ENCODE measurements at regions not wholly inside any gene's neighbourhood (a gene's known extent, or its start where the extent isn't known, plus 50 kb on each side); places are given as distances from the start of the nearest gene placed in this dataset.

DNA sequence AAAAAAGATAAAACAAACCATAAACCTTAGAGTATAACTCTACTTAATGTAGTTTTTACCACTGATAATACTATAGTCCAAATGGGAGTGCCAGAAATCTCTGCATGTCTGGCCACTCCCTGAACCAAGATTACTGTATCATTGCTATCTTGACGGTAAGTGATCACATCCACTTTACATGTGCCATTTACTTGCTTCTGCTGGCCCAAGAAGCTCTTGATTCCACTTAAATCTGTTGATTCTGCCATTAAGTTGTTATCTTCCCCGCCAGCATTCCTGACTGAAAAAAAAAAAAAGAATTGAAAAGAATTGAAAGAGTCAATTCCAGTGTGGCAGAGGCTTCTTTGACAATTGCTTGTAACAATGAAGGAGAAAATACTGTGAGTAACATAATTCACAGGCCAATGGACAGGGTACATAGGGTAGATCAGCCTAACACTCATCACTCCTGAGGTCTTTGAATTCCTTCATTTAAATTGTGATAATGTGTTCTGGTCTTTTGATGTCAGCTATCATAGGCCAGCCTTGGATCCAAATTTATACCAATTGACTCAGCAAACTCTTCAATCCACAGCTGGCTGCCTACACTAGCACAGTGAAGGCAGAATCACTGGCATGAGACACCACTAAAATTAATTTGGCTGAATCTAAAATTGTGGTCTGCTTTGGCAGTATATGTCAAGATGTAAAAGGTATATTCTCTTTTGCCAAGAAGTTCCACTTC is 665.2 kb upstream of the FLRT2 start:
- H3K9me3 ChIP-seq (ENCODE audit: control insufficient read depth, insufficient read depth, low read length), result no peaks in the 10 kb centered on the region
- H3K27ac ChIP-seq (ENCODE audit: low read depth, low read length), result no peak overlapping the region
- no peaks in the 10 kb centered on the region for H3K36me3 ChIP-seq (ENCODE audit: control insufficient read depth, insufficient read depth, low read length)
- H3K4me3 ChIP-seq (ENCODE audit: low read depth, low read length), result no peak overlapping the region
- no peaks in the 10 kb centered on the region for H3K4me1 ChIP-seq (ENCODE audit: control insufficient read depth, insufficient read depth, low read length)
- no peak for DNase-seq (ENCODE audit: low read depth in 4 of 6, low spot score in 6 of 6)
- 90% methylated on average over 2 of the region's 2 CpGs for WGBS (ENCODE audit: insufficient coverage)
- H3K27me3 ChIP-seq (ENCODE audit: control insufficient read depth, insufficient read depth, low read length), result no peaks in the 10 kb centered on the region

DNA sequence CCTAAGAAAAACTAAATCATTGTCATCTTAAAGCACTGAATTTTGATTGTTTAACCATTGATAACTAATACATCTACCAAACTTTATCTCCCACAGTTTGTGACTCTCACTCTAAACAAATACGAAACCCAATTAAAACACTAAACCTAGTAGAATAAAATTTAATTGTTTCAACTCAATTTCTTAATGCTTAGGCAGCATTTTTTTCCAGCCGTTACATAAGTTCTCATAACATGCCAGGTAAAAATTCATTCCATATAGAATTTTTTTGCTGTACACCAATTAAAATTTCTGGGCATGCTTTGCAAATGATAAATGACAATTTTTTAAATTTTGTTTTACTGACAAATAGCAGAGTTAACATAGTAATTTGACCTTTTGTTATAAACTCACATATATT is 658.2 kb upstream of the FLRT2 start:
- no CpG with 5 or more reads among the region's 2 CpGs for WGBS (ENCODE audit: insufficient coverage)

DNA sequence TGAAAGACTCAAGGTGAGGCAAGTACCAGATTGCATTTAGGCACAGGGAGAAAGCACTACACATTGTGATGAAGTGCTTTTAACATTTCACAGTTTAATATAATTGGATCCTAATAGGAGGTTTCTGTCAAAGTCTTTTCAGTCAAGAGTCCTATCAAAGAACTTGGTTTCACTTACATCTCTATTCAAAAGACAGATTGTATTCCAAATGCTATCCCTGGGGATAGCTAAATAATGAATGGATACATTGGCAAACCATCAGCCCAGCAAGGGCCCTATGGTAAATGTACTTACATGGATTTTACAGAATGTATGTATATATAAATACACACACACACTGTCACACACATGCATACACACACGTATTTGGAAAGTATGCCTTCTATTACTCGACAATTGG is 655.5 kb upstream of the FLRT2 start:
- H3K4me3 ChIP-seq (ENCODE audit: low read depth, low read length), result no peak overlapping the region
- peak in 1 of 6 donors; percentile 7 for DNase-seq (ENCODE audit: low read depth in 4 of 6, low spot score in 6 of 6)
- H3K36me3 ChIP-seq (ENCODE audit: control insufficient read depth, insufficient read depth, low read length), result no peaks in the 10 kb centered on the region
- H3K9me3 ChIP-seq (ENCODE audit: control insufficient read depth, insufficient read depth, low read length), result no peaks in the 10 kb centered on the region
- WGBS (ENCODE audit: insufficient coverage), result no CpG with 5 or more reads among the region's 2 CpGs
- H3K27me3 ChIP-seq (ENCODE audit: control insufficient read depth, insufficient read depth, low read length), result no peaks in the 10 kb centered on the region
- H3K27ac ChIP-seq (ENCODE audit: low read depth, low read length), result no peak overlapping the region
- no peaks in the 10 kb centered on the region for H3K4me1 ChIP-seq (ENCODE audit: control insufficient read depth, insufficient read depth, low read length)

More for the DNA sequence above, 658.2 kb upstream of the FLRT2 start:
- H3K4me1 ChIP-seq (ENCODE audit: control insufficient read depth, insufficient read depth, low read length), result no peaks in the 10 kb centered on the region
- H3K4me3 ChIP-seq (ENCODE audit: low read depth, low read length), result no peak overlapping the region
- H3K27ac ChIP-seq (ENCODE audit: low read depth, low read length), result no peak overlapping the region
- DNase-seq (ENCODE audit: low read depth in 4 of 6, low spot score in 6 of 6), result no peak
- H3K36me3 ChIP-seq (ENCODE audit: control insufficient read depth, insufficient read depth, low read length), result no peaks in the 10 kb centered on the region
- H3K27me3 ChIP-seq (ENCODE audit: control insufficient read depth, insufficient read depth, low read length), result no peaks in the 10 kb centered on the region
- H3K9me3 ChIP-seq (ENCODE audit: control insufficient read depth, insufficient read depth, low read length), result no peaks in the 10 kb centered on the region

DNA sequence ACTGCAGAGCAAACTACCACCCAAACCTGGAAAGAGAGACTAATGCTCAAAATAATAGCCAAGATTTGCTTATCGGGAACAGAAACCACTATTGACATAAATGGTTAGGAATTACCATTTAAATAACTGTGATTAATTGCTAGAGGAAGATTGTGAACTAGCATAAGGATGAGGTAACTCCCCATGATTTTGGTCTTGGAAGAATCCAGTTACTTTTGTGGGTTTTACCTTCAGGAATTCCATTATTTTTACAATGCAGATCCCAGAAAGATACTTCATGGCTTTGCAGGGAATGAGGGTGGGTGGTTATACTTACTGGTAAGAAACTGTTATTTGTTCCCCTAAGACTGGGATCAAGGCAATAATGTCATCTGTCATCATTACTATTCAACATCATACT is 652.9 kb upstream of the FLRT2 start:
- Histone ChIP-seq H3K36me3 (ENCODE audit: control insufficient read depth, insufficient read depth, low read length) (no peaks in the 10 kb centered on the region), H3K27me3 (ENCODE audit: control insufficient read depth, insufficient read depth, low read length) (no peaks in the 10 kb centered on the region)
- no CpG with 5 or more reads among the region's 1 CpG for WGBS (ENCODE audit: insufficient coverage)

DNA sequence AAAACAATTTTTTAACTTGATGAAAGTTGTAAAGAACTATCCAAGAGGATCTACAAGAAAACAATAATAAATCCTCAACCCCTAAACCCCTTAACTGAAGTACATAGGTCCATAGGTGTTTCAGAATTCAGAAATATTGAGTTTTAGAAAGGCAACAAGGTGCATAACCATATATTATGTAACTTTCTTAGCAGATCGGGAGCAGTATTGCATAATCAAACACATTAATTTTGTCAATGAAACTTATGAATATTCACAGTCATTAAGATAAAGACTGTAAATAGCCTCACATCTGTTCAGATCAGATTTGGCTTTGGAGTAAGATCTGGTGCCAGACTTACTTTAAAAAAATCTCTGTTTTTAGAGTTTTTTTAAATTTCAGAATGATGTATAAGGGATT is 647.1 kb upstream of the FLRT2 start:
- H3K9me3 ChIP-seq (ENCODE audit: control insufficient read depth, insufficient read depth, low read length), result no peaks in the 10 kb centered on the region
- H3K27ac ChIP-seq (ENCODE audit: low read depth, low read length), result no peak overlapping the region
- no CpG with 5 or more reads among the region's 1 CpG for WGBS (ENCODE audit: insufficient coverage)
- DNase-seq (ENCODE audit: low read depth in 4 of 6, low spot score in 6 of 6), result peak in 1 of 6 donors; percentile 17
- no peaks in the 10 kb centered on the region for H3K4me1 ChIP-seq (ENCODE audit: control insufficient read depth, insufficient read depth, low read length)
- no peaks in the 10 kb centered on the region for H3K36me3 ChIP-seq (ENCODE audit: control insufficient read depth, insufficient read depth, low read length)
- H3K4me3 ChIP-seq (ENCODE audit: low read depth, low read length), result no peak overlapping the region
- H3K27me3 ChIP-seq (ENCODE audit: control insufficient read depth, insufficient read depth, low read length), result no peaks in the 10 kb centered on the region

More for the DNA sequence above, 652.9 kb upstream of the FLRT2 start:
- Histone ChIP-seq H3K27ac (ENCODE audit: low read depth, low read length) (no peak overlapping the region), H3K4me3 (ENCODE audit: low read depth, low read length) (no peak overlapping the region), H3K4me1 (ENCODE audit: control insufficient read depth, insufficient read depth, low read length) (no peaks in the 10 kb centered on the region), H3K9me3 (ENCODE audit: control insufficient read depth, insufficient read depth, low read length) (no peaks in the 10 kb centered on the region)
- DNase-seq (ENCODE audit: low read depth in 4 of 6, low spot score in 6 of 6), result no peak

DNA sequence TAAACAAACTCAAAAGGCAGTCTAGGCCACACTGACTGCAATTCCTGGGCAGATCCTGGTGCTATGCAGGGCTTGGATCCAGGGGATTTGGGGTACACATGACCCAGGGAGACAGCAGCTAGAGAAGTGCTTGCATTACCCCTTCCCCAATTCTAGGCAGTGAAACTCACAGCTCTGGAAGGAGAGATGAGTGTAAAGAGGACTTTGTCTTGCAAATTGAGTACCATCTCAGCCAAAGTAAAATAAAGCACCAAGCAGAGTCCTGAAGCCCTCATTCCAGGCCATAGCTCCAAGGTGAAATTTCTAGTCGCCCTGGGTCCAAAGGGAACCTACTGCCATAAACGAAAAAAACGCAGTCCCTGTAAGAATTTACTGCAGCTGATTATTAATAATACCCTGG is 644.9 kb upstream of the FLRT2 start:
- Histone ChIP-seq H3K4me3 (ENCODE audit: low read depth, low read length) (no peak overlapping the region), H3K4me1 (ENCODE audit: control insufficient read depth, insufficient read depth, low read length) (no peaks in the 10 kb centered on the region), H3K27ac (ENCODE audit: low read depth, low read length) (no peak overlapping the region), H3K27me3 (ENCODE audit: control insufficient read depth, insufficient read depth, low read length) (no peaks in the 10 kb centered on the region), H3K9me3 (ENCODE audit: control insufficient read depth, insufficient read depth, low read length) (no peaks in the 10 kb centered on the region), H3K36me3 (ENCODE audit: control insufficient read depth, insufficient read depth, low read length) (no peaks in the 10 kb centered on the region)
- 87% methylated on average over 3 of the region's 3 CpGs for WGBS (ENCODE audit: insufficient coverage)
- DNase-seq (ENCODE audit: low read depth in 4 of 6, low spot score in 6 of 6), result no peak

DNA sequence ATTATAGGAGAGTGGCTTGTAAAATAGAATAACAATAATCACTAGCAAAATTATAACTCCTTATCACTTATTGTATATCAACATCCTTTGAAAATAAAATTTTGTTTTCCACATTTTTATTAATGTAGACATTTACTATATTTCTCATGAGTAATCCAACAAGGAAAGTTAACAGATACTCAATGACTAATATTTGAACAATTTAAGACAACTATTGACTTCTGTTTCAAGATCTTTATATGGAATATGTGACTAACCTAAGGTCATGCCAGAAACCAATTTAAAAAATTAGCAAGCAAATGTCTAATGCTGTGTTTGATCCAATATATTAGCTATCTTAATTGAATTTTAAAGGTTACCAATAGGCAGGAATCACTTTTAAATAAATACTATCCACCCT is 638.5 kb upstream of the FLRT2 start:
- Histone ChIP-seq H3K27me3 (ENCODE audit: control insufficient read depth, insufficient read depth, low read length) (no peaks in the 10 kb centered on the region), H3K4me1 (ENCODE audit: control insufficient read depth, insufficient read depth, low read length) (no peaks in the 10 kb centered on the region), H3K9me3 (ENCODE audit: control insufficient read depth, insufficient read depth, low read length) (no peaks in the 10 kb centered on the region), H3K4me3 (ENCODE audit: low read depth, low read length) (no peak overlapping the region), H3K27ac (ENCODE audit: low read depth, low read length) (no peak overlapping the region), H3K36me3 (ENCODE audit: control insufficient read depth, insufficient read depth, low read length) (no peaks in the 10 kb centered on the region)
- DNase-seq (ENCODE audit: low read depth in 4 of 6, low spot score in 6 of 6), result no peak

DNA sequence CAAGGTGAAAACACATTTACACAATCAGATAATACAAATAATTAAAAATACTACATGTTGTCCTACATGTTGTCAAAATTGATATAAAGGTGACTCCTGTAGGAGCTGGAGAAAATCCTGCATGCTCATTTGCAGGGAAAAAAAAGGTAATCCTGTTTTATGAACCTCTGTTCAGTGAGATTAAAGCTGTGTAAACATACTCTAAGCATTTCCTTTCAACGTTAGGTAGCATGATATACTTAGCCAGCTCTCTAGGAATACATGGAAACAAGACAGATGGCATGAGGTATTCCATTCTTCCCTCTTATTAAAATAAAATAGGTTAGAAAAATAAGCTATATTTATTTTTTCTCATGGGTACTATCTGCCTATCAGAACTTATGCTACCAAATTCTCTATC is 635.7 kb upstream of the FLRT2 start:
- Histone ChIP-seq H3K27me3 (ENCODE audit: control insufficient read depth, insufficient read depth, low read length) (no peaks in the 10 kb centered on the region), H3K27ac (ENCODE audit: low read depth, low read length) (no peak overlapping the region), H3K4me1 (ENCODE audit: control insufficient read depth, insufficient read depth, low read length) (no peaks in the 10 kb centered on the region), H3K36me3 (ENCODE audit: control insufficient read depth, insufficient read depth, low read length) (no peaks in the 10 kb centered on the region), H3K4me3 (ENCODE audit: low read depth, low read length) (no peak overlapping the region), H3K9me3 (ENCODE audit: control insufficient read depth, insufficient read depth, low read length) (no peaks in the 10 kb centered on the region)
- no peak for DNase-seq (ENCODE audit: low read depth in 4 of 6, low spot score in 6 of 6)
- no CpG with 5 or more reads among the region's 1 CpG for WGBS (ENCODE audit: insufficient coverage)

DNA sequence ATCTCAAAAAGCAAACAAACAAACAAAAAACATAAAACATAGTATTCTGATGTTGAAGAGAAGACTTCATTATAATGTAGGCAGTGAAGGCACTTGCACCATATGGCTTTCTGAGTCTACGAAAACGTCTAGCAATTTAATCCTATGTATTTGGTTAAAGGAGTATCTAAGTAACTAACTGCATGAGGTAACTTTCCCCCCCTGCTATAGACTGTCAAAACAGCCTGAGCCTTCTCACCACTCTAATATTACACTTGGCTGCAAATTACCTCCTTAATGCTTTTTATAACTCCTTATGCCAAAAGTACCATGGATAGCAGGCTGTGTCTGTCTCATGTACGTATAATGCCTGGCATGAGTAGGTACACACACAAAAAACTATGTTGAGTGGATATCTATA is 607.6 kb upstream of the FLRT2 start:
- Histone ChIP-seq H3K36me3 (ENCODE audit: control insufficient read depth, insufficient read depth, low read length) (no peaks in the 10 kb centered on the region), H3K4me3 (ENCODE audit: low read depth, low read length) (no peak overlapping the region), H3K27ac (ENCODE audit: low read depth, low read length) (no peak overlapping the region), H3K4me1 (ENCODE audit: control insufficient read depth, insufficient read depth, low read length) (no peaks in the 10 kb centered on the region), H3K9me3 (ENCODE audit: control insufficient read depth, insufficient read depth, low read length) (no peaks in the 10 kb centered on the region), H3K27me3 (ENCODE audit: control insufficient read depth, insufficient read depth, low read length) (no peaks in the 10 kb centered on the region)
- DNase-seq (ENCODE audit: low read depth in 4 of 6, low spot score in 6 of 6), result peak in 1 of 6 donors; percentile 16
- WGBS (ENCODE audit: insufficient coverage), result no CpG with 5 or more reads among the region's 3 CpGs

DNA sequence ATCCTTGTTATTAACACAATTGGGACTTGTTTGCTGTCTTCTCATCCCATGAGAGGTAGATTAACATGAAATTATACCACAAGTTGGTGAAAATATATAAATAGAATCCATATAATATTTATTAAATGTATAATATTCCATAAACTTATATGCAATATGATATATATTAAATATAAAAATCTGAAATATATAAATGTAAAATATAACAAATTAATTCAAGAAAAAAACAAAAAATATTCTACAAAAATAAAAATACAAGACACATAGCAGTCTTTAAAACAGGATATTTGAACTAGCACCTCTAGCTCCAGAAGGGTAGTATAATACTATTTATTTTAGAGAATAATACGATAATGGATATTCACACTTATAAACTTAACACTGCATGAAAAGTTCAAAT is 603.3 kb upstream of the FLRT2 start:
- no CpG with 5 or more reads among the region's 1 CpG for WGBS (ENCODE audit: insufficient coverage)
- Histone ChIP-seq H3K27ac (ENCODE audit: low read depth, low read length) (no peak overlapping the region), H3K4me1 (ENCODE audit: control insufficient read depth, insufficient read depth, low read length) (no peaks in the 10 kb centered on the region), H3K36me3 (ENCODE audit: control insufficient read depth, insufficient read depth, low read length) (no peaks in the 10 kb centered on the region), H3K9me3 (ENCODE audit: control insufficient read depth, insufficient read depth, low read length) (no peaks in the 10 kb centered on the region), H3K27me3 (ENCODE audit: control insufficient read depth, insufficient read depth, low read length) (no peaks in the 10 kb centered on the region), H3K4me3 (ENCODE audit: low read depth, low read length) (no peak overlapping the region)
- no peak for DNase-seq (ENCODE audit: low read depth in 4 of 6, low spot score in 6 of 6)
